Epithelial cell of esophagus (primary cell): ENCODE measurements at regions not wholly inside any gene's neighbourhood (a gene's known extent, or its start where the extent isn't known, plus 50 kb on each side); places are given as distances from the start of the nearest gene placed in this dataset.

Source experiments
- DNase-seq: peaks from one replicate; pipeline ENCODE4 v3.0.0; 2010; ENCODE audit warnings: low read depth
- H3K4me3 ChIP-seq: 2 replicates; pipeline ENCODE4 v1.5.1; 2011; ENCODE audit warnings: mild to moderate bottlenecking, low read length, control low read depth
- TF ChIP-seq, protein P1 (sequence below): IDR thresholded peaks from 2 replicates; pipeline ENCODE4 v1.5.1; 2011; ENCODE audit warnings: low read depth, mild to moderate bottlenecking, low read length, control low read depth, inconsistent platforms; ENCODE audit not compliant: insufficient read depth; ENCODE audit errors: missing control alignments

GRCh38 chr7:12809476-12809875 is 122.0 kb downstream of the ARL4A start:
- TF ChIP-seq, protein P1, sequence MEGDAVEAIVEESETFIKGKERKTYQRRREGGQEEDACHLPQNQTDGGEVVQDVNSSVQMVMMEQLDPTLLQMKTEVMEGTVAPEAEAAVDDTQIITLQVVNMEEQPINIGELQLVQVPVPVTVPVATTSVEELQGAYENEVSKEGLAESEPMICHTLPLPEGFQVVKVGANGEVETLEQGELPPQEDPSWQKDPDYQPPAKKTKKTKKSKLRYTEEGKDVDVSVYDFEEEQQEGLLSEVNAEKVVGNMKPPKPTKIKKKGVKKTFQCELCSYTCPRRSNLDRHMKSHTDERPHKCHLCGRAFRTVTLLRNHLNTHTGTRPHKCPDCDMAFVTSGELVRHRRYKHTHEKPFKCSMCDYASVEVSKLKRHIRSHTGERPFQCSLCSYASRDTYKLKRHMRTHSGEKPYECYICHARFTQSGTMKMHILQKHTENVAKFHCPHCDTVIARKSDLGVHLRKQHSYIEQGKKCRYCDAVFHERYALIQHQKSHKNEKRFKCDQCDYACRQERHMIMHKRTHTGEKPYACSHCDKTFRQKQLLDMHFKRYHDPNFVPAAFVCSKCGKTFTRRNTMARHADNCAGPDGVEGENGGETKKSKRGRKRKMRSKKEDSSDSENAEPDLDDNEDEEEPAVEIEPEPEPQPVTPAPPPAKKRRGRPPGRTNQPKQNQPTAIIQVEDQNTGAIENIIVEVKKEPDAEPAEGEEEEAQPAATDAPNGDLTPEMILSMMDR, result no peak
- H3K4me3 ChIP-seq, result no peak overlapping the region
- peak; percentile 84 for DNase-seq

GRCh38 chr7:12812111-12812510 is 124.7 kb downstream of the ARL4A start:
- TF ChIP-seq, protein P1, result no peak
- DNase-seq, result no peak
- no peak overlapping the region for H3K4me3 ChIP-seq

- DNase-seq, result peak; percentile 94
- TF ChIP-seq, protein P1, result no peak
- H3K4me3 ChIP-seq, result no peak overlapping the region
Observed at GRCh38 chr7:12814107-12814506, 126.7 kb downstream of the ARL4A start.

- no peak overlapping the region for H3K4me3 ChIP-seq
- DNase-seq, result peak; percentile 22
- TF ChIP-seq, protein P1, result no peak
Observed at GRCh38 chr7:12814828-12815227, 127.4 kb downstream of the ARL4A start.

DNA sequence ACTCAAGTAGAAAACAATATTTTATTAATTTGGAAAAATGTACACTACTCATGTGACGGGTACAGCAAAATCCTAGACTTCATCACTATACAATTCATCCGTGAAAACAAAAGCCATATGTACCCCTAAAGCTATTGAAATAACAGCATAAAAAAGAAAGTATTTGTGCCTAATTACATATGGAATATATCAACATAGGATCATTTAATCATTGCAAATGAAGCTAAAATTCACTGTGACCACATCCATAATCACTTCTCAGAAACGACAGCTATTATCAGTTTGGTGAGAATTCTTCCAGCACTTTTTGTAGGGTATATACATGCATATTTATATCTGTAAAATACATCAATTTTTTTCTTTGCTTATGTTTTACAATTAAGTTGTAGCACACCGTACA is 128.0 kb downstream of the ARL4A start:
- DNase-seq, result no peak
- H3K4me3 ChIP-seq, result no peak overlapping the region
- TF ChIP-seq, protein P1, result no peak

DNA sequence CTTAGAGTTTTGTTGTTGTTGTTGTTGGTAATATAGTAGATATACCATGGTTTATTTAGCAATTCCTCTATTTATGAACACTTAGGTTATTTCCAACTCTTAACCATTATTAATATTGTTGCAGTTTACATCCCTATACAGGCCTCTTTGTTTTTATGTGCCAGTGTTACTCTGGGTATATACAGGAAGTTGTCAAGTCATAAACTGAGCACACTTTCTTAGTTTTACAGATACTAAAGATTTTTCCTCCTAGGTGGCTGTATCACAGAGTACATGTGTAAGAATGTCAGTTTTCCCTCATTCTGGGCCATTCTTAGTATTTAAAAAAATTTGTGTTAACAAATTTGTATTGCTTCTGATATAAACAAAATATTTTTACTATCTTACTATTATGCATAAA is 128.4 kb downstream of the ARL4A start:
- H3K4me3 ChIP-seq, result no peak overlapping the region
- TF ChIP-seq, protein P1, result no peak
- DNase-seq, result no peak

GRCh38 chr7:12820777-12821176 is 133.3 kb downstream of the ARL4A start:
- no peak overlapping the region for H3K4me3 ChIP-seq
- no peak for DNase-seq
- TF ChIP-seq, protein P1, result no peak
